A549 (cell line): ENCODE measurements at regions not wholly inside any gene's neighbourhood (a gene's known extent, or its start where the extent isn't known, plus 50 kb on each side); places are given as distances from the start of the nearest gene placed in this dataset.
"Not testable (repeated sequence)": the region's sequence is repeated elsewhere in the genome, so short reads cannot be mapped to it uniquely, and the experiment has no call there.

Source experiments
- ATAC-seq, 2 experiments: fragments of 200-7000 bp in 1 of 2; fragments of >200 bp in 1 of 2; cut with Nextera tagmentation in 1 of 2; cut with Tn5 transposase in 1 of 2; 3 replicates each; pipeline versions ENCODE4 v1.8.0 to v1.9.1; 2018 to 2020; ENCODE audit warnings: mild to moderate bottlenecking in 1 of 2, moderate library complexity in 1 of 2
- CTCF ChIA-PET: fragments of 300-600 bp; sonication (Branson Sonifier 250); formaldehyde crosslinking; extraction: SDS; loops from one replicate; lab custom pipeline; 2021; ENCODE audit warnings: antibody characterized with exemption, inconsistent platforms; lab: Yijun Ruan, JAX
- POLR2A ChIA-PET: fragments of 350-600 bp; formaldehyde crosslinking; extraction: SDS; loops from one replicate; lab custom pipeline; 2021; ENCODE audit warnings: antibody characterized with exemption, inconsistent platforms; lab: Yijun Ruan, JAX
- DNase-seq, 2 experiments: peaks; one replicate each; pipeline versions ENCODE4 v3.0.0 to v3.0.0-alpha.2; 2011 to 2016; ENCODE audit warnings: low read depth in 1 of 2, low spot score in 1 of 2
- FAIRE-seq: peaks from 2 replicates; lab custom pipeline; 2011; peaks lifted over from hg19 to GRCh38; lab: Jason Lieb, UNC
- H3K27ac ChIP-seq, 2 experiments: fragments of >200 bp; sonication (Bioruptor Twin); formaldehyde crosslinking; 3 replicates each; pipeline ENCODE4 v1.5.1; 2016 to 2017
- H3K4me1 ChIP-seq: fragments of >200 bp; sonication (Bioruptor Twin); formaldehyde crosslinking; 3 replicates; pipeline ENCODE4 v1.6.1; 2016
- H3K4me2 ChIP-seq: fragments of >200 bp; sonication (Bioruptor Twin); formaldehyde crosslinking; 3 replicates; pipeline ENCODE4 v1.6.1; 2016
- H3K4me3 ChIP-seq: fragments of >200 bp; sonication (Bioruptor Twin); formaldehyde crosslinking; 3 replicates; pipeline ENCODE4 v1.5.1; 2016
- H3K9me3 ChIP-seq: fragments of >200 bp; sonication (Bioruptor Twin); formaldehyde crosslinking; 3 replicates; pipeline ENCODE4 v1.6.1; 2016
- BCL3 ChIP-seq: fragments of >200 bp; sonication (Bioruptor Twin); formaldehyde crosslinking; IDR thresholded peaks from 3 replicates; pipeline ENCODE4 v1.6.1; 2016
- CBX2 ChIP-seq: fragments of 200-600 bp; sonication (generic); IDR thresholded peaks from 2 replicates; pipeline ENCODE4 v1.6.1; 2016; ENCODE audit warnings: low read depth, mild to moderate bottlenecking, borderline replicate concordance
- CTCF ChIP-seq: fragments of >200 bp; sonication (Bioruptor Twin); formaldehyde crosslinking; IDR thresholded peaks from 3 replicates; pipeline ENCODE4 v1.5.1; 2016
- EHF ChIP-seq: fragments of 250-450 bp; sonication (Bioruptor Pico); IDR thresholded peaks from 2 replicates; pipeline ENCODE4 v1.5.0; 2020; ENCODE audit warnings: mild to moderate bottlenecking
- EP300 ChIP-seq, 2 experiments: fragments of >200 bp; sonication (Bioruptor Twin); formaldehyde crosslinking; IDR thresholded peaks; 2 replicates in 1 of 2; 3 replicates in 1 of 2; pipeline ENCODE4 v1.6.1; 2016 to 2017
- FOSL2 ChIP-seq, 2 experiments: fragments of 450-650 bp in 1 of 2; fragments of >200 bp in 1 of 2; sonication (Bioruptor Twin) in 1 of 2; formaldehyde crosslinking; IDR thresholded peaks; 2 replicates each; pipeline versions ENCODE4 v1.5.0 to v1.6.1; 2016 to 2020; ENCODE audit warnings: mild to moderate bottlenecking in 1 of 2, moderate library complexity in 1 of 2
- FOXS1 ChIP-seq: fragments of 250-450 bp; sonication (Bioruptor Pico); IDR thresholded peaks from 2 replicates; pipeline ENCODE4 v1.5.0; 2020; ENCODE audit warnings: mild to moderate bottlenecking, moderate library complexity
- GATA3 ChIP-seq: IDR thresholded peaks from 2 replicates; pipeline ENCODE4 v1.6.1; 2012; ENCODE audit warnings: borderline replicate concordance
- HES2 ChIP-seq: fragments of >200 bp; sonication (Bioruptor Twin); formaldehyde crosslinking; IDR thresholded peaks from 2 replicates; pipeline ENCODE4 v1.6.1; 2016
- HEYL ChIP-seq: fragments of 250-450 bp; sonication (Bioruptor Pico); IDR thresholded peaks from 2 replicates; pipeline ENCODE4 v1.8.0; 2021; ENCODE audit warnings: mild to moderate bottlenecking, moderate library complexity
- HMGXB4 ChIP-seq: fragments of 250-450 bp; sonication (Bioruptor Pico); IDR thresholded peaks from 2 replicates; pipeline ENCODE4 v1.5.0; 2021; ENCODE audit warnings: mild to moderate bottlenecking, moderate library complexity, borderline replicate concordance
- HOXB13 ChIP-seq: fragments of 250-450 bp; sonication (Bioruptor Pico); IDR thresholded peaks from 2 replicates; pipeline ENCODE4 v1.5.0; 2020; ENCODE audit warnings: low read depth, mild to moderate bottlenecking, moderate library complexity
- JUN ChIP-seq, 2 experiments: fragments of >200 bp; sonication (Bioruptor Twin); formaldehyde crosslinking; IDR thresholded peaks; 2 replicates in 1 of 2; 3 replicates in 1 of 2; pipeline ENCODE4 v1.6.1; 2016 to 2017
- MAX ChIP-seq: IDR thresholded peaks from 2 replicates; pipeline ENCODE4 v1.6.1; 2012
- MAZ ChIP-seq: fragments of 150-350 bp; IDR thresholded peaks from 2 replicates; pipeline ENCODE4 v1.6.1; 2014; ENCODE audit warnings: antibody characterized with exemption, low read depth, low read length, borderline replicate concordance
- MYC ChIP-seq: IDR thresholded peaks from 2 replicates; pipeline ENCODE4 v1.6.1; 2012; ENCODE audit warnings: mild to moderate bottlenecking, inconsistent platforms, low read length, improper control_type of control experiment, borderline replicate concordance
- PHF8 ChIP-seq: fragments of 200-600 bp; sonication (generic); IDR thresholded peaks from 2 replicates; pipeline ENCODE4 v1.6.1; 2016; ENCODE audit warnings: low read depth, mild to moderate bottlenecking, antibody characterized with exemption, moderate library complexity, borderline replicate concordance
- POLR2AphosphoS2 ChIP-seq: conservative IDR thresholded peaks from 2 replicates; pipeline ENCODE4 v1.6.1; 2012; ENCODE audit warnings: low read length, improper control_type of control experiment, inconsistent platforms
- RAD21 ChIP-seq, 2 experiments: fragments of >200 bp in 1 of 2; sonication (Bioruptor Twin) in 1 of 2; formaldehyde crosslinking in 1 of 2; IDR thresholded peaks in 1 of 2; conservative IDR thresholded peaks in 1 of 2; 2 replicates in 1 of 2; 3 replicates in 1 of 2; pipeline ENCODE4 v1.6.1; 2012 to 2018; ENCODE audit warnings: inconsistent platforms in 1 of 2
- RARB ChIP-seq: fragments of 250-450 bp; sonication (Bioruptor Pico); IDR thresholded peaks from 2 replicates; pipeline ENCODE4 v1.8.0; 2021; ENCODE audit warnings: mild to moderate bottlenecking, moderate library complexity
- RFX5 ChIP-seq: fragments of 450-650 bp; IDR thresholded peaks from 2 replicates; pipeline ENCODE4 v1.7.1; 2014; ENCODE audit warnings: antibody characterized with exemption, mild to moderate bottlenecking, moderate library complexity
- SMC3 ChIP-seq: fragments of >200 bp; sonication (Bioruptor Twin); formaldehyde crosslinking; IDR thresholded peaks from 3 replicates; pipeline ENCODE4 v1.6.1; 2018; ENCODE audit warnings: inconsistent platforms
- SREBF2 ChIP-seq: fragments of 450-650 bp; IDR thresholded peaks from 2 replicates; pipeline ENCODE4 v1.6.1; 2014; ENCODE audit warnings: mild to moderate bottlenecking, moderate library complexity
- TP53 ChIP-seq: fragments of 250-450 bp; sonication (Bioruptor Pico); IDR thresholded peaks from 2 replicates; pipeline ENCODE4 v1.5.0; 2021; ENCODE audit warnings: mild to moderate bottlenecking, moderate library complexity
- USF2 ChIP-seq: fragments of 450-650 bp; IDR thresholded peaks from 2 replicates; pipeline ENCODE4 v1.6.1; 2014; ENCODE audit warnings: antibody characterized with exemption
- ZFP36 ChIP-seq: fragments of 450-650 bp; IDR thresholded peaks from 2 replicates; pipeline ENCODE4 v1.6.1; 2014; ENCODE audit warnings: borderline replicate concordance; ENCODE audit not compliant: partially characterized antibody
- WGBS: methylation state at CpG from one replicate; pipeline ENCODE4 v1.1.6; 2017; ENCODE audit errors: missing lambda C conversion rate; 5-methylcytosine and 5-hydroxymethylcytosine counted together

- DNase-seq = peak in 1 of 2 experiments; percentile 30
- Histone ChIP-seq H3K27ac (no peak overlapping the region), H3K4me3 (no peak overlapping the region), H3K4me2 (no peak overlapping the region), H3K4me1 (0 out of 3 replicates have a peak, but pooled peaks cover 9% of the 10 kb centered on the region), H3K9me3 (no peaks in the 10 kb centered on the region)
- ChIA-PET CTCF (interaction anchor here (0.6 kb wide), 1 partner anchor 893 kb away, joined by 7 read pairs; no protein-coding TSS in a partner anchor), POLR2A (no interaction called here)
- 78% methylated on average over 6 of the region's 6 CpGs for WGBS
- peak; percentile 5; the same call in 1 of the 3 replicates for TF ChIP-seq CTCF
- TF ChIP-seq JUN (IDR thresholded peaks at IDR 0.05) = no peak
- TF ChIP-seq RAD21 (conservative IDR thresholded peaks at IDR 0.05 in 1 of 2, IDR thresholded peaks at IDR 0.05 in 1 of 2) = peak; percentile 25 to 42; a peak in 2 of 5 replicates
- ATAC-seq = peak in 1 of 2 experiments; percentile 70; a peak in 3 of 6 replicates
- no peak for FAIRE-seq
These were observed 386.5 kb upstream of the AUTS2 start for GRCh38 chr7:69211739-69212138.

GRCh38 chr7:69213878-69214277 is 384.4 kb upstream of the AUTS2 start:
- Histone ChIP-seq H3K4me3 (no peak overlapping the region), H3K9me3 (no peaks in the 10 kb centered on the region), H3K4me2 (no peak overlapping the region), H3K27ac (no peak overlapping the region), H3K4me1 (0 out of 3 replicates have a peak, but pooled peaks cover 9% of the 10 kb centered on the region)
- WGBS = 4% methylated on average over 8 of the region's 8 CpGs
- TF ChIP-seq BCL3 (no peak), TP53 (CRISPR knock-in tag) (no peak), HEYL (CRISPR knock-in tag) (no peak), FOSL2 (IDR thresholded peaks at IDR 0.05) (no peak; the same call in 1 of the 2 replicates), FOSL2 (CRISPR knock-in tag; IDR thresholded peaks at IDR 0.05) (peak; percentile 35; the same call in 1 of the 2 replicates), HMGXB4 (CRISPR knock-in tag) (no peak), HOXB13 (CRISPR knock-in tag) (no peak), MYC (no peak), SREBF2 (no peak), MAZ (no peak), FOXS1 (CRISPR knock-in tag) (no peak), USF2 (no peak), GATA3 (peak; percentile 52; the same call in 1 of the 2 replicates), POLR2AphosphoS2 (no peak), HES2 (no peak), EHF (no peak), MAX (0 out of 2 replicates have a peak, but pooled peaks have one; percentile 21), SMC3 (no peak), RARB (CRISPR knock-in tag) (no peak), EP300 (IDR thresholded peaks at IDR 0.05) (no peak), RFX5 (no peak), CBX2 (no peak), PHF8 (no peak), ZFP36 (no peak)
- no peak; a peak in 1 of 6 replicates for ATAC-seq
- DNase-seq = peak in 1 of 2 experiments; percentile 37
- no peak for FAIRE-seq
- ChIA-PET CTCF (no interaction called here), POLR2A (no interaction called here)

GRCh38 chr7:69215516-69215915 is 382.8 kb upstream of the AUTS2 start:
- H3K4me2 ChIP-seq, H3K27ac ChIP-seq, DNase-seq, POLR2A ChIA-PET, H3K4me3 ChIP-seq, FAIRE-seq, ATAC-seq, CTCF ChIA-PET, H3K9me3 ChIP-seq, H3K4me1 ChIP-seq: not testable (repeated sequence)
- WGBS = 70% methylated on average over 7 of the region's 10 CpGs
